Colonic mucosa (tissue), 4 donors: ENCODE measurements at regions not wholly inside any gene's neighbourhood (a gene's known extent, or its start where the extent isn't known, plus 50 kb on each side); places are given as distances from the start of the nearest gene placed in this dataset.

ENCODE experiments used
- DNase-seq: peaks from one replicate; pipeline ENCODE4 v3.0.0-alpha.2; 2020
- H3K27ac ChIP-seq: fragments of 200-600 bp; one replicate; pipeline ENCODE4 v1.8.0; 2021
- H3K27me3 ChIP-seq: fragments of 200-600 bp; one replicate; pipeline ENCODE4 v1.8.0; 2021
- H3K36me3 ChIP-seq: fragments of 200-600 bp; one replicate; pipeline ENCODE4 v1.8.0; 2021
- H3K4me1 ChIP-seq: fragments of 200-600 bp; one replicate; pipeline ENCODE4 v1.8.0; 2021; ENCODE audit warnings: mild to moderate bottlenecking
- H3K4me3 ChIP-seq: fragments of 200-600 bp; one replicate; pipeline ENCODE4 v1.8.0; 2021
- H3K9ac ChIP-seq, 2 donors: one replicate each; pipeline ENCODE4 v1.7.0; 2013; ENCODE audit warnings: control low read depth in 2 of 2, low read depth in 2 of 2, low read length in 2 of 2
- H3K9me3 ChIP-seq: fragments of 200-600 bp; one replicate; pipeline ENCODE4 v1.8.0; 2021
- intact Hi-C: fragments of 100-400 bp; cut with DNase I; formaldehyde crosslinking; loops from one replicate; pipeline ENCODE4 v1.14.1; 2022
- TF ChIP-seq, protein P1 (sequence below): fragments of 200-600 bp; IDR thresholded peaks from one replicate; pipeline ENCODE4 v1.8.0; 2022; ENCODE audit warnings: antibody characterized with exemption, mild to moderate bottlenecking
- donor health status: healthy.
- donor health status: DM: no; HTN: no; CAD: no.
- donor health status: DM: no; HTN: no; CAD: no.

DNA sequence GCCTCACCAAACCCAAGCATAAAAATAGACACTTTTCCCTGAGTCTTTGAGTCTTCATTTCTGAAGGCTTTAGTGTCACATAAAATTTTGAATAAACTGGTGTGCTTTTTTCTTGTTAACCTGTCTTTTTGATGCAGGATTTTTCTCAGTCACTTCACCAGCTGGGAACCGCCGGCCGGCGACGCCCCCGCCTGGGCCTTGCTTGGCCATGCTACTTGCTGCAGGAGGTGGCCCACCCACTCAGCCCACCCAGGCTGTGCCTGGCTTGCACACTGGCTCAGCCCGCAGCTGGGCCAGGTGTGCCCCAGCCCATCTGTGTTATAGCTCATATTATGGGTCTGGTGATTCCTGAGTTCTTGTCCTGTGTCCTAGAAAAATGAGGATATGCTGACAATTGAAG, 247.4 kb upstream of the CACNA2D1 start:
- TF ChIP-seq, protein P1, sequence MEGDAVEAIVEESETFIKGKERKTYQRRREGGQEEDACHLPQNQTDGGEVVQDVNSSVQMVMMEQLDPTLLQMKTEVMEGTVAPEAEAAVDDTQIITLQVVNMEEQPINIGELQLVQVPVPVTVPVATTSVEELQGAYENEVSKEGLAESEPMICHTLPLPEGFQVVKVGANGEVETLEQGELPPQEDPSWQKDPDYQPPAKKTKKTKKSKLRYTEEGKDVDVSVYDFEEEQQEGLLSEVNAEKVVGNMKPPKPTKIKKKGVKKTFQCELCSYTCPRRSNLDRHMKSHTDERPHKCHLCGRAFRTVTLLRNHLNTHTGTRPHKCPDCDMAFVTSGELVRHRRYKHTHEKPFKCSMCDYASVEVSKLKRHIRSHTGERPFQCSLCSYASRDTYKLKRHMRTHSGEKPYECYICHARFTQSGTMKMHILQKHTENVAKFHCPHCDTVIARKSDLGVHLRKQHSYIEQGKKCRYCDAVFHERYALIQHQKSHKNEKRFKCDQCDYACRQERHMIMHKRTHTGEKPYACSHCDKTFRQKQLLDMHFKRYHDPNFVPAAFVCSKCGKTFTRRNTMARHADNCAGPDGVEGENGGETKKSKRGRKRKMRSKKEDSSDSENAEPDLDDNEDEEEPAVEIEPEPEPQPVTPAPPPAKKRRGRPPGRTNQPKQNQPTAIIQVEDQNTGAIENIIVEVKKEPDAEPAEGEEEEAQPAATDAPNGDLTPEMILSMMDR: no peak
- Histone ChIP-seq H3K4me1 (no peaks in the 10 kb centered on the region), H3K27me3 (no peaks in the 10 kb centered on the region), H3K36me3 (no peaks in the 10 kb centered on the region), H3K4me3 (no peak overlapping the region), H3K9ac (no peak overlapping the region), H3K9me3 (no peaks in the 10 kb centered on the region), H3K27ac (no peak overlapping the region)
- no peak for DNase-seq
- intact Hi-C loops: no loop called here

DNA sequence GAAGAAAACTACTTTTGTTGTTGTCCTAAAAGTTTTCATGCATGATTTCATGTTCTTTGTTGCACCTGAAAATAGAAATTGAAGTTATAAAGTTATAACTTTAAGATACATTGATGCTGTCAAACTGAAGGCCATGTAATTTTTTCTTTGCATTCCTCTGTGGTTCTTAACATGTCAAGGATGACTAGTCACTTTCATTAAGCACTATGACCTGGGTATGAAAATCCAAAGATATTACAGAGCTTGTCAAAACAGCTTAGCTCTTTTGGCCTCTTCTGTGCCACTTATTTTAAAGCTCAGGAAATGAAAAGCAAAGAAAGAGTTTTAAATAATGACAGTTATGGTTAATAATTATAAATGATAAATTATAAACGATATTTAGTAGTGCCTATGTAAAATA, 241.6 kb upstream of the CACNA2D1 start:
- no peaks in the 10 kb centered on the region for H3K27me3 ChIP-seq
- H3K4me3 ChIP-seq: no peak overlapping the region
- no peak overlapping the region for H3K9ac ChIP-seq
- H3K27ac ChIP-seq: no peak overlapping the region
- no peaks in the 10 kb centered on the region for H3K4me1 ChIP-seq
- no peak for DNase-seq
- no peaks in the 10 kb centered on the region for H3K9me3 ChIP-seq
- intact Hi-C loops: no loop called here
- TF ChIP-seq, protein P1: no peak
- H3K36me3 ChIP-seq: no peaks in the 10 kb centered on the region

DNA sequence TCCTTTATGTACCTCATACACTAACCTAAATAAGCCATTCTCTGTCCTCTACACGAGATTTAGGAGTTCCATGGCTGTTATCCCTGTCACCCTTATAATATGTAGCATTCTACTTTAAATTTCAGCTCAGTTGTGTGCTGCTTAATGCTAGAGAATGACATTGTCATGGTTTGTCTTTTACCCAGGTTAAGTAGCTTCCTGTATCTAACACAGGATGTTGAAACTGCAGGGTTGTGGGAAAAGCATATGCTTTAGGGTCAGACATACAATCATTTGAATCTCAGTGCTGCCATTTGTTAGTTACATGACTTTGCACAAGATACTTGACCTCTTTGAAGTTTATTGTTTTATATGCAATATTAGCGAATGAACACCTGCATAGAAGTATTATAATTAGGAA, 235.1 kb upstream of the CACNA2D1 start:
- H3K9ac ChIP-seq: no peak overlapping the region
- TF ChIP-seq, protein P1: no peak
- no peaks in the 10 kb centered on the region for H3K9me3 ChIP-seq
- no peak overlapping the region for H3K4me3 ChIP-seq
- DNase-seq: no peak
- no peak overlapping the region for H3K27ac ChIP-seq
- no peaks in the 10 kb centered on the region for H3K4me1 ChIP-seq
- no peaks in the 10 kb centered on the region for H3K36me3 ChIP-seq
- intact Hi-C loops: no loop called here
- H3K27me3 ChIP-seq: no peaks in the 10 kb centered on the region

DNA sequence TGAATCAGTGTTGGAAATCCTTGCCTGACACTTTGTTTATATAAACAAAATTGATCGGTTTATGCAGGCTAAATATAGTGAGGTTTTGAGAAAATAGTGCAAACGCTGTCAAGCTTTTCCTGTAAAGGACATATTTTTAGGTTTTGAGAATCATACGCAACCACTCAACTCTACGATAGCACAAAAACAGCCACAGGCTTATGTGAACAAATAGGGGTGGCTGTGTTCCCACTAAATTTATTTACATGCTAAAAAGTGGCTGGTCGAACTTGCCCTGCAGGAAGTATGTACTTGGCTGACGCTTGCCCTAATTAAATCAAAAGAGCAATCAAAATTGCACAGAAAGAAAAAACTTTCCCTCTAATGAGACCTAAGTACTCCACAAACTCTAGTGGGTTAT, 234.7 kb upstream of the CACNA2D1 start:
- Histone ChIP-seq H3K27me3 (no peaks in the 10 kb centered on the region), H3K9ac (no peak overlapping the region), H3K4me1 (no peaks in the 10 kb centered on the region), H3K9me3 (no peaks in the 10 kb centered on the region), H3K27ac (no peak overlapping the region), H3K4me3 (no peak overlapping the region), H3K36me3 (no peaks in the 10 kb centered on the region)
- intact Hi-C loops: no loop called here
- DNase-seq: no peak
- TF ChIP-seq, protein P1: no peak

DNA sequence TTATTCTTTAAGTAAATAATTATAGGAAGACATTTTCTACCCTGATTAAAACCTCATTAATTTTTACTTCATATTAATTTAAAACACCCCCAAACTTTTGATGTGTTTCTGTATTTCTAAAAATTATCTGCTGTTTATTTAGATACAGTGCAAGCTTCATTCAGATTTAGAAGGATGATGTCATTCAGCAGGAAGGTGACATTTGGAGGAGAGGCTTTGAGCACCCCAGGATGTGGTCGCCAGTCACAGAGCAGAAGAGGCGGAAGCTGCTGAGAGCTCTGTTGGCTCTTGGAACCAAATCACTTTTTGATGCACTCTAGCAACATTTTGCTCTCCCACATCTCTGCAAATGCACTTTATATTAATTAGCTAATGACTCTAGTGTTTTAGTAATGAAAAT, 233.9 kb upstream of the CACNA2D1 start:
- no peaks in the 10 kb centered on the region for H3K36me3 ChIP-seq
- no peak overlapping the region for H3K9ac ChIP-seq
- no peaks in the 10 kb centered on the region for H3K27me3 ChIP-seq
- no peaks in the 10 kb centered on the region for H3K4me1 ChIP-seq
- TF ChIP-seq, protein P1: no peak
- no peak overlapping the region for H3K27ac ChIP-seq
- no peaks in the 10 kb centered on the region for H3K9me3 ChIP-seq
- no peak overlapping the region for H3K4me3 ChIP-seq
- intact Hi-C loops: no loop called here
- no peak for DNase-seq
